GM12878 (cell line): ENCODE measurements at regions not wholly inside any gene's neighbourhood (a gene's known extent, or its start where the extent isn't known, plus 50 kb on each side); places are given as distances from the start of the nearest gene placed in this dataset.

ENCODE experiments used
- ATAC-seq: fragments of 200-7000 bp; cut with Tn5 transposase; 3 replicates; pipeline ENCODE4 v1.9.1; 2020; ENCODE audit warnings: mild to moderate bottlenecking, moderate library complexity
- BruUV-seq: library from RNA; stranded (reverse); fragments of 400-500 nt; replicated peaks from 2 replicates; lab custom pipeline; 2021; lab: Mats Ljungman, UMichigan
- CTCF ChIA-PET: fragments of 300-600 bp; sonication (Branson Sonifier 250); formaldehyde crosslinking; extraction: SDS; loops from one replicate; lab custom pipeline; 2021; ENCODE audit warnings: inconsistent platforms; lab: Yijun Ruan, JAX
- POLR2A ChIA-PET: fragments of 350-600 bp; formaldehyde crosslinking; extraction: SDS; loops from one replicate; lab custom pipeline; 2021; ENCODE audit warnings: inconsistent platforms; lab: Charles Lee
- RAD21 ChIA-PET: fragments of 300-600 bp; sonication (Branson Sonifier 250); formaldehyde crosslinking; loops from one replicate; lab custom pipeline; 2023; ENCODE audit warnings: antibody characterized with exemption; ENCODE audit not compliant: unreplicated experiment; lab: Charles Lee
- SMC1A ChIA-PET: fragments of 300-600 bp; sonication (Branson Sonifier 250); formaldehyde crosslinking; loops from one replicate; lab custom pipeline; 2023; ENCODE audit not compliant: unreplicated experiment, uncharacterized antibody; lab: Charles Lee
- DNase-seq: peaks from one replicate; pipeline ENCODE4 v3.0.0-alpha.2; 2011; ENCODE audit warnings: low read depth, low spot score
- FAIRE-seq: peaks from 3 replicates; lab custom pipeline; 2011; peaks lifted over from hg19 to GRCh38; lab: Jason Lieb, UNC
- H2AFZ ChIP-seq: 2 replicates; pipeline ENCODE4 v1.6.0; 2011; ENCODE audit warnings: low read depth, low read length, control low read depth; ENCODE audit not compliant: control insufficient read depth
- H3K27ac ChIP-seq: 2 replicates; pipeline ENCODE4 v1.5.1; 2011; ENCODE audit warnings: control low read depth; ENCODE audit not compliant: control insufficient read depth, insufficient read depth
- H3K27me3 ChIP-seq, 2 experiments: replicated peaks in 1 of 2; 2 replicates each; pipeline versions ENCODE4 v1.6.0 to v1.6.1; 2011; ENCODE audit warnings: low read length in 1 of 2; ENCODE audit not compliant: control insufficient read depth in 2 of 2, insufficient read depth in 2 of 2
- H3K36me3 ChIP-seq, 2 experiments: 2 replicates each; pipeline ENCODE4 v1.5.1; 2011; ENCODE audit warnings: low read length in 1 of 2; ENCODE audit not compliant: control insufficient read depth in 2 of 2, insufficient read depth in 2 of 2
- H3K4me1 ChIP-seq: 2 replicates; pipeline ENCODE4 v1.6.1; 2011; ENCODE audit warnings: mild to moderate bottlenecking, low read length, moderate library complexity, mixed read lengths; ENCODE audit not compliant: control insufficient read depth, insufficient read depth
- H3K4me2 ChIP-seq: 2 replicates; pipeline ENCODE4 v1.6.0; 2011; ENCODE audit warnings: control low read depth; ENCODE audit not compliant: control insufficient read depth, insufficient read depth
- H3K4me3 ChIP-seq: fragments of 200-600 bp; sonication (generic); 2 replicates; pipeline ENCODE4 v1.5.1; 2016
- H3K79me2 ChIP-seq: 2 replicates; pipeline ENCODE4 v1.6.0; 2011; ENCODE audit warnings: low read length; ENCODE audit not compliant: control insufficient read depth, insufficient read depth
- H3K9ac ChIP-seq: 2 replicates; pipeline ENCODE4 v1.8.0; 2011; ENCODE audit warnings: low read length, control low read depth, mixed read lengths; ENCODE audit not compliant: control insufficient read depth, insufficient read depth
- H3K9me3 ChIP-seq: replicated peaks from 3 replicates; pipeline ENCODE4 v1.5.1; 2011; ENCODE audit warnings: mild to moderate bottlenecking, low read length; ENCODE audit not compliant: control insufficient read depth, insufficient read depth
- H4K20me1 ChIP-seq: 2 replicates; pipeline ENCODE4 v1.6.0; 2011; ENCODE audit not compliant: control insufficient read depth, insufficient read depth
- BACH1 ChIP-seq: fragments of 450-650 bp; IDR thresholded peaks from 2 replicates; pipeline ENCODE4 v1.6.1; 2017; ENCODE audit warnings: mild to moderate bottlenecking, borderline replicate concordance
- BMI1 ChIP-seq: fragments of 450-650 bp; IDR thresholded peaks from 2 replicates; pipeline ENCODE4 v1.6.1; 2016; ENCODE audit warnings: mild to moderate bottlenecking, moderate library complexity, borderline replicate concordance
- CBFB ChIP-seq: IDR thresholded peaks from 2 replicates; pipeline ENCODE4 v1.6.1; 2016; ENCODE audit warnings: antibody characterized with exemption, low read depth
- CBX5 ChIP-seq: sonication (generic); IDR thresholded peaks from 2 replicates; pipeline ENCODE4 v1.6.1; 2016; ENCODE audit warnings: low read depth, moderate library complexity, mild to moderate bottlenecking, inconsistent platforms
- CHD4 ChIP-seq: fragments of 200-600 bp; sonication (generic); IDR thresholded peaks from 2 replicates; pipeline ENCODE4 v1.6.1; 2016; ENCODE audit warnings: mild to moderate bottlenecking
- CREB1 ChIP-seq: IDR thresholded peaks from 2 replicates; pipeline ENCODE4 v1.6.1; 2012; ENCODE audit warnings: low read depth, mild to moderate bottlenecking, inconsistent platforms
- DPF2 ChIP-seq: fragments of 450-650 bp; IDR thresholded peaks from 2 replicates; pipeline ENCODE4 v1.6.1; 2017; ENCODE audit warnings: mild to moderate bottlenecking
- E2F8 ChIP-seq: fragments of 450-650 bp; IDR thresholded peaks from 2 replicates; pipeline ENCODE4 v1.6.1; 2018; ENCODE audit warnings: mild to moderate bottlenecking, low read depth, moderate library complexity; ENCODE audit not compliant: partially characterized antibody
- IRF3 ChIP-seq: fragments of 450-650 bp; IDR thresholded peaks from 2 replicates; pipeline ENCODE4 v1.6.1; 2014; ENCODE audit warnings: mild to moderate bottlenecking
- IRF4 ChIP-seq: IDR thresholded peaks from 2 replicates; pipeline ENCODE4 v1.6.1; 2011; ENCODE audit warnings: low read depth, low read length
- IRF5 ChIP-seq: fragments of 450-650 bp; IDR thresholded peaks from 2 replicates; pipeline ENCODE4 v1.6.1; 2017; ENCODE audit warnings: borderline replicate concordance
- KLF5 ChIP-seq: fragments of 450-650 bp; IDR thresholded peaks from 2 replicates; pipeline ENCODE4 v1.6.1; 2014; ENCODE audit warnings: mild to moderate bottlenecking; ENCODE audit not compliant: partially characterized antibody
- MEF2A ChIP-seq: IDR thresholded peaks from 2 replicates; pipeline ENCODE4 v1.6.1; 2011; ENCODE audit warnings: low read depth, mild to moderate bottlenecking, low read length, moderate library complexity; ENCODE audit not compliant: insufficient read depth
- MEF2B ChIP-seq: fragments of 450-650 bp; IDR thresholded peaks from 2 replicates; pipeline ENCODE4 v1.6.1; 2018; ENCODE audit warnings: mild to moderate bottlenecking, moderate library complexity; ENCODE audit not compliant: partially characterized antibody, poor library complexity, severe bottlenecking
- MYB ChIP-seq: fragments of 150-350 bp; IDR thresholded peaks from 2 replicates; pipeline ENCODE4 v1.6.1; 2014; ENCODE audit warnings: mild to moderate bottlenecking, low read depth, low read length, borderline replicate concordance
- NRF1 ChIP-seq: conservative IDR thresholded peaks from 2 replicates; pipeline ENCODE4 v1.6.1; 2011; ENCODE audit warnings: mild to moderate bottlenecking, low read depth, low read length, improper control_type of control experiment
- POU2F2 ChIP-seq: IDR thresholded peaks from 3 replicates; pipeline ENCODE4 v1.6.1; 2011; ENCODE audit warnings: low read depth, mild to moderate bottlenecking, low read length, borderline replicate concordance
- SP1 ChIP-seq: IDR thresholded peaks from one replicate; pipeline ENCODE4 v1.6.1; 2011; ENCODE audit warnings: low read depth, low read length
- SREBF2 ChIP-seq: IDR thresholded peaks from 2 replicates; pipeline ENCODE4 v1.6.1; 2012; ENCODE audit warnings: mild to moderate bottlenecking, low read length
- STAT3 ChIP-seq: IDR thresholded peaks from 2 replicates; pipeline ENCODE4 v1.6.1; 2011; ENCODE audit warnings: low read depth, low read length, improper control_type of control experiment
- WGBS: methylation state at CpG from one replicate; pipeline ENCODE4 v1.1.6; 2016; ENCODE audit warnings: low lambda C conversion rate; ENCODE audit not compliant: insufficient replicate concordance, insufficient coverage; ENCODE audit errors: missing lambda C conversion rate; 5-methylcytosine and 5-hydroxymethylcytosine counted together
- in situ Hi-C: fragments of 300-500 bp; cut with MboI; formaldehyde crosslinking; loops from 9 replicates; pipeline ENCODE4 v1.14.3; 2018; ENCODE audit warnings: mixed read lengths
- intact Hi-C: fragments of 100-400 bp; cut with micrococcal nuclease; formaldehyde crosslinking; loops from one replicate; pipeline ENCODE4 v1.14.2; 2022; ENCODE audit not compliant: unreplicated experiment

GRCh38 chr5:58314356-58315210, 145.3 kb downstream of the PLK2 start:
- POLR2A ChIA-PET, result no interaction called here
- no TSS peak for BruUV-seq
- CTCF ChIA-PET, result no interaction called here
- ATAC-seq (no peak), FAIRE-seq (no peak), DNase-seq (no peak)
- H3K27ac ChIP-seq, result no peak overlapping the region
- no peaks in the 10 kb centered on the region for H3K4me1 ChIP-seq
- RAD21 ChIA-PET, result no interaction called here
- 32% methylated on average over 4 of the region's 4 CpGs for WGBS
- H3K27me3 ChIP-seq, result no peaks in the 10 kb centered on the region
- no peaks in the 10 kb centered on the region for H4K20me1 ChIP-seq
- SMC1A ChIA-PET, result interaction anchor here (1.2 to 1.3 kb wide), 2 partner anchors 11 to 14 kb away, joined by 3 to 5 read pairs; no protein-coding TSS in a partner anchor
- H3K4me3 ChIP-seq, result no peak overlapping the region
- intact Hi-C loops (no loop called here), in situ Hi-C loops (no loop called here)
- H3K79me2 ChIP-seq, result no peaks in the 10 kb centered on the region
- no peak overlapping the region for H2AFZ ChIP-seq
- TF ChIP-seq IRF5 (no peak), IRF3 (no peak), BMI1 (no peak), SP1 (no peak), DPF2 (no peak), MEF2B (no peak), MEF2A (no peak), STAT3 (no peak), SREBF2 (no peak), MYB (no peak), IRF4 (no peak), POU2F2 (no peak), BACH1 (no peak), CHD4 (no peak), CREB1 (no peak), E2F8 (no peak), KLF5 (no peak), CBFB (no peak), CBX5 (no peak), NRF1 (no peak)
- no peaks in the 10 kb centered on the region for H3K9me3 ChIP-seq
- H3K36me3 ChIP-seq, result no peaks in the 10 kb centered on the region
- H3K9ac ChIP-seq, result no peak overlapping the region
- no peak overlapping the region for H3K4me2 ChIP-seq
